Astrocyte of the cerebellum (primary cell): ENCODE measurements at regions not wholly inside any gene's neighbourhood (a gene's known extent, or its start where the extent isn't known, plus 50 kb on each side); places are given as distances from the start of the nearest gene placed in this dataset.

Source experiments
- DNase-seq: peaks from one replicate; pipeline ENCODE4 v3.0.0-alpha.2; 2011; ENCODE audit warnings: low read depth
- H3K4me3 ChIP-seq: 2 replicates; pipeline ENCODE4 v1.5.1; 2011; ENCODE audit warnings: mild to moderate bottlenecking, low read depth, low read length, moderate library complexity
- in situ Hi-C: cut with HindIII; loops from 2 replicates; pipeline ENCODE4 v1.10.0; 2017; ENCODE audit warnings: low sequenced_read_pairs
- TF ChIP-seq, protein P1 (sequence below): IDR thresholded peaks from 2 replicates; pipeline ENCODE4 v1.5.1; 2012; ENCODE audit warnings: low read length, low read depth, moderate library complexity, mild to moderate bottlenecking; ENCODE audit errors: missing control alignments

DNA sequence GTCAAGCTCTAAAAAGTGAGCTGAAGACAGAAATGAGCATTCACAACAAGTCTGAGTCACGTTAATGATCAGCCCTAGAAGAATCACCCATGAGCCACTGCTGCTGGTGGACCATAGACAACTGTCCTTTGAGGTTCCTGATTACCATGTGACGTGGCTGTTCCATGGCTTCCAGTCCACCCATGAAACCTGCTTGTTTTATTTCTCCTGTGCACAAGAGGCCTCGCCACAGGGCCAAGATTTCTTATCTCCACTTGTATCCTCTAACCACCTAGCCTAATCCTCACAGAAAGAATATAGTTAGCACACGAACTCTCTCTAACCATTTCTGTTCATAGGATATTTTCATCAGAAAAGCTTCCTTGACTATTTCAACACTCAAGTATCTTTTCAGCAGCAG, 242.7 kb downstream of the MREG start:
- DNase-seq = no peak
- H3K4me3 ChIP-seq = no peak overlapping the region
- in situ Hi-C loops = no loop called here
- TF ChIP-seq, protein P1, sequence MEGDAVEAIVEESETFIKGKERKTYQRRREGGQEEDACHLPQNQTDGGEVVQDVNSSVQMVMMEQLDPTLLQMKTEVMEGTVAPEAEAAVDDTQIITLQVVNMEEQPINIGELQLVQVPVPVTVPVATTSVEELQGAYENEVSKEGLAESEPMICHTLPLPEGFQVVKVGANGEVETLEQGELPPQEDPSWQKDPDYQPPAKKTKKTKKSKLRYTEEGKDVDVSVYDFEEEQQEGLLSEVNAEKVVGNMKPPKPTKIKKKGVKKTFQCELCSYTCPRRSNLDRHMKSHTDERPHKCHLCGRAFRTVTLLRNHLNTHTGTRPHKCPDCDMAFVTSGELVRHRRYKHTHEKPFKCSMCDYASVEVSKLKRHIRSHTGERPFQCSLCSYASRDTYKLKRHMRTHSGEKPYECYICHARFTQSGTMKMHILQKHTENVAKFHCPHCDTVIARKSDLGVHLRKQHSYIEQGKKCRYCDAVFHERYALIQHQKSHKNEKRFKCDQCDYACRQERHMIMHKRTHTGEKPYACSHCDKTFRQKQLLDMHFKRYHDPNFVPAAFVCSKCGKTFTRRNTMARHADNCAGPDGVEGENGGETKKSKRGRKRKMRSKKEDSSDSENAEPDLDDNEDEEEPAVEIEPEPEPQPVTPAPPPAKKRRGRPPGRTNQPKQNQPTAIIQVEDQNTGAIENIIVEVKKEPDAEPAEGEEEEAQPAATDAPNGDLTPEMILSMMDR = no peak

- TF ChIP-seq, protein P1 = no peak
- in situ Hi-C loops = no loop called here
- no peak overlapping the region for H3K4me3 ChIP-seq
- no peak for DNase-seq
Observed at GRCh38 chr2:215769246-215769645, 244.1 kb downstream of the MREG start.

DNA sequence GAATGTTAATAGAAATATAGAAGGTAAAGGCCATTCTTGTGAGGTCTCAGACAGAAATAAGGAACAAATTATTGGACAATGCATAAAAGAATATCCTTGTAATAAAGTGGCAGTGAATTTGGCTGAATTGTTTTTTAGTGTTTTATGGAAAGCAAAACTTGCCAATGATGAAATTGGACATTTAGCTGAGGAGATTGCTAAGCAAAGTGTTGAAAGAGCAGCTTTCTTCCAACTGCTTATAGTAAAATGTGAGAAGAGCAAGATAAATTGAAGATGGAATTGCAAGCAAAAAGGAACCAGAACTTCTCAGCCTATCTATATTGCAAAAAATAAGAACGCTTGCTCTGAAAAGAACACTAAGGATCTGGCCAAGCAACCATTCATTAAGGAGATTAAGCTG, 245.7 kb downstream of the MREG start:
- DNase-seq = no peak
- TF ChIP-seq, protein P1 = no peak
- H3K4me3 ChIP-seq = no peak overlapping the region
- in situ Hi-C loops = no loop called here

- in situ Hi-C loops = no loop called here
- no peak for DNase-seq
- TF ChIP-seq, protein P1 = no peak
Observed at GRCh38 chr2:215765729-215766360, 247.5 kb downstream of the MREG start.

DNA sequence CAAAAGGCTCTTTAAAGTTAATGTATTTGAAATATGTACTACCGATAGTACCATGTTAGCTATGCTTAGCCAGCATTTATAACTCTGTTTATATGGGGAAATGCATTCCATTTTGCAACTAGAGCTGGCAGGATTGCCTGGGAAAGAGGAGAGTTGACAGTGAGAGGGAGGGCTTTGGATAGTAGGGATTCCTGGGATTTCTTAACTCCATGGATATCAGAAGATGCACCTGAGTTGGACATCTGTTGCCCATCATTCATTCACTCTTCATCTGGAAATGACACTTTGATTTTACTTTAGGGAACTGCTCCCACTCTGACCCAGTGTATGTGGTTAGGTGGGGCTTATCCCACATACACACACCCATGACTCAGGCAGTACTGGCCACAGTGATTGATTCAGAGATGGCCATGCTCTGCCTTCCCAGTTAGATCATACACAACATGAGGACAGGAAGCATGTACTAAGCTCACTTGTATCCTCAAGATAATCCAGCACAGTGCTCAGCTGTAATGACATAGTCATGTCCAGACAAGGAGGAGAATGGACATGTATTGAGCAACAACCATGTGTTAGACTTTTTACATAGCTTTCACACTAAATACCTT, 248.8 kb downstream of the MREG start:
- no peak overlapping the region for H3K4me3 ChIP-seq
- DNase-seq = no peak
- in situ Hi-C loops = no loop called here

More at GRCh38 chr2:215765729-215766360, 247.5 kb downstream of the MREG start:
- H3K4me3 ChIP-seq = no peak overlapping the region

GRCh38 chr2:215760557-215760956, 252.8 kb downstream of the MREG start:
- DNase-seq = no peak
- in situ Hi-C loops = no loop called here
- H3K4me3 ChIP-seq = no peak overlapping the region
- TF ChIP-seq, protein P1 = no peak

More for the DNA sequence above, 248.8 kb downstream of the MREG start:
- TF ChIP-seq, protein P1 = no peak
